GM18519 (cell line): ENCODE measurements at regions not wholly inside any gene's neighbourhood (a gene's known extent, or its start where the extent isn't known, plus 50 kb on each side); places are given as distances from the start of the nearest gene placed in this dataset.

Experiments used
- ATAC-seq: cut with Tn5 transposase; IDR thresholded peaks from one replicate; pipeline ENCODE4 v1.9.1; 2021; ENCODE audit warnings: mild to moderate bottlenecking, moderate library complexity; ENCODE audit not compliant: unreplicated experiment, low FRiP score

- ATAC-seq, result no peak
Measured at GRCh38 chr6:14921170-14921569, 324.7 kb upstream of the JARID2 start.

GRCh38 chr6:14921878-14922671, 323.8 kb upstream of the JARID2 start:
- no peak for ATAC-seq

GRCh38 chr6:14922706-14923460, 323.0 kb upstream of the JARID2 start:
- ATAC-seq, result no peak

- no peak for ATAC-seq
Measured at GRCh38 chr6:14924126-14925024, 321.5 kb upstream of the JARID2 start.

GRCh38 chr6:14925025-14925698, 320.7 kb upstream of the JARID2 start:
- no peak for ATAC-seq

- no peak for ATAC-seq
Measured at GRCh38 chr6:14925699-14926026, 320.2 kb upstream of the JARID2 start.

- no peak for ATAC-seq
Measured at GRCh38 chr6:14927398-14927797, 318.5 kb upstream of the JARID2 start.

- ATAC-seq, result no peak
Measured at GRCh38 chr6:14929291-14929690, 316.6 kb upstream of the JARID2 start.

GRCh38 chr6:14930366-14930989, 315.4 kb upstream of the JARID2 start:
- ATAC-seq, result no peak

GRCh38 chr6:14932485-14933182, 313.2 kb upstream of the JARID2 start:
- ATAC-seq, result no peak

GRCh38 chr6:14933183-14933544, 312.7 kb upstream of the JARID2 start:
- no peak for ATAC-seq

GRCh38 chr6:14934013-14934412, 311.9 kb upstream of the JARID2 start:
- no peak for ATAC-seq

GRCh38 chr6:14934844-14935243, 311.0 kb upstream of the JARID2 start:
- ATAC-seq, result no peak

GRCh38 chr6:14936861-14937260, 309.0 kb upstream of the JARID2 start:
- ATAC-seq, result no peak

- no peak for ATAC-seq
Measured at GRCh38 chr6:14943116-14943515, 302.8 kb upstream of the JARID2 start.

- ATAC-seq, result no peak
Measured at GRCh38 chr6:14944593-14944992, 301.3 kb upstream of the JARID2 start.

GRCh38 chr6:14945461-14946185, 300.2 kb upstream of the JARID2 start:
- ATAC-seq, result no peak

GRCh38 chr6:14946753-14947152, 299.1 kb upstream of the JARID2 start:
- no peak for ATAC-seq
